ENCODE measurements at regions not wholly inside any gene's neighbourhood (a gene's known extent, or its start where the extent isn't known, plus 50 kb on each side); places are given as distances from the start of the nearest gene placed in this dataset.
A peak's percentile ranks its signal among the peaks of the same experiment; 100 is the strongest.

- H3K9me3 Mint-ChIP-seq = no peaks in the 10 kb centered on the region
- no peak for ATAC-seq
- no peaks in the 10 kb centered on the region for H3K36me3 Mint-ChIP-seq
- peaks cover 32% of the 10 kb centered on the region for H3K27me3 Mint-ChIP-seq
- no peak overlapping the region for H3K4me3 Mint-ChIP-seq
- H3K27ac Mint-ChIP-seq = no peak overlapping the region
- no peaks in the 10 kb centered on the region for H3K4me1 Mint-ChIP-seq
These were observed 147.9 kb downstream of the C11orf91 start for GRCh38 chr11:33552756-33553155.

- Mint-ChIP-seq H3K27me3 (peaks cover 23% of the 10 kb centered on the region), H3K4me3 (no peak overlapping the region), H3K9me3 (no peaks in the 10 kb centered on the region), H3K27ac (no peak overlapping the region), H3K4me1 (no peaks in the 10 kb centered on the region), H3K36me3 (no peaks in the 10 kb centered on the region)
- no peak for ATAC-seq
These were observed 149.6 kb downstream of the C11orf91 start for GRCh38 chr11:33551051-33551450.

- no peak for ATAC-seq
- H3K27me3 Mint-ChIP-seq = peaks cover 13% of the 10 kb centered on the region
- no peaks in the 10 kb centered on the region for H3K4me1 Mint-ChIP-seq
- no peaks in the 10 kb centered on the region for H3K9me3 Mint-ChIP-seq
- H3K36me3 Mint-ChIP-seq = no peaks in the 10 kb centered on the region
- no peak overlapping the region for H3K27ac Mint-ChIP-seq
- no peak overlapping the region for H3K4me3 Mint-ChIP-seq
These were observed 151.1 kb downstream of the C11orf91 start for GRCh38 chr11:33549483-33549882.

- Mint-ChIP-seq H3K36me3 (no peaks in the 10 kb centered on the region), H3K27ac (no peak overlapping the region), H3K4me3 (no peak overlapping the region), H3K4me1 (no peaks in the 10 kb centered on the region), H3K9me3 (no peaks in the 10 kb centered on the region), H3K27me3 (peaks cover 33% of the 10 kb centered on the region)
- no peak for ATAC-seq
These were observed 154.7 kb downstream of the C11orf91 start for GRCh38 chr11:33545931-33546330.

DNA sequence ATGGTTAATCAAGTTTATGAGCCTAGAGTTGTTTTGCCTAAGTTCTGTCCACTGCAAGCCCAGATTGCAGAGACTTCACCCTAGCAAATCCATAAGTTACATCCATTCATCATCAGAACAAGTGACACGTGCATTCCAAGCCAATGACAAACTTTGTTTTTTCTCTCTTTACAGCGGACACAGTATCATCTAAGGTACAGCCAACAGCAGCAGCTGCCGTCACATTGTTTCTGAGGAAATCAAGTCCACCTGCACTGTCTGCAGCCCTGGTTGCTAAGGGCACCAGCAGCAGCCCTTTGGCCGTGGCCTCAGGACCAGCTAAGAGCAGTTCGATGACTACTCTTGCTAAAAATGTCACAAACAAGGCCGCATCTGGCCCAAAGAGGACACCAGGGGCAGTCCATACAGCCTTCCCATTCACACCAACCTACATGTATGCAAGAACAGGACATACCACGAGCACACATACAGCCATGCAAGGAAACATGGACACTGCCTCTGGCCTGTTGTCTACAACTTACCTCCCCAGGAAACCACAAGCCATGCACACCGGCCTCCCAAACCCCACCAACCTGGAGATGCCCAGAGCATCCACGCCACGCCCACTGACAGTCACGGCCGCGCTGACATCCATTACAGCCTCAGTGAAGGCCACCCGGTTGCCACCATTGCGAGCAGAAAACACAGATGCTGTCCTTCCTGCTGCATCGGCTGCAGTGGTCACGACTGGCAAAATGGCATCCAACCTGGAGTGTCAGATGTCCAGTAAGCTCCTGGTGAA, 155.8 kb downstream of the C11orf91 start:
- Mint-ChIP-seq H3K4me3 (no peak overlapping the region), H3K27me3 (peaks cover 29% of the 10 kb centered on the region), H3K36me3 (no peaks in the 10 kb centered on the region), H3K4me1 (no peaks in the 10 kb centered on the region), H3K27ac (no peak overlapping the region), H3K9me3 (no peaks in the 10 kb centered on the region)
- ATAC-seq = no peak

GRCh38 chr11:33543823-33544222, 156.8 kb downstream of the C11orf91 start:
- Mint-ChIP-seq H3K4me3 (no peak overlapping the region), H3K27ac (no peak overlapping the region), H3K4me1 (no peaks in the 10 kb centered on the region), H3K36me3 (no peaks in the 10 kb centered on the region), H3K27me3 (peaks cover 31% of the 10 kb centered on the region), H3K9me3 (no peaks in the 10 kb centered on the region)
- ATAC-seq = no peak

- Mint-ChIP-seq H3K36me3 (no peaks in the 10 kb centered on the region), H3K4me3 (no peak overlapping the region), H3K9me3 (no peaks in the 10 kb centered on the region), H3K4me1 (no peaks in the 10 kb centered on the region), H3K27ac (no peak overlapping the region), H3K27me3 (peaks cover 31% of the 10 kb centered on the region)
- ATAC-seq = peak; percentile 48
These were observed 157.7 kb downstream of the C11orf91 start for GRCh38 chr11:33542921-33543320.

GRCh38 chr11:33540946-33541915, 159.4 kb downstream of the C11orf91 start:
- Mint-ChIP-seq H3K27ac (no peak overlapping the region), H3K36me3 (no peaks in the 10 kb centered on the region), H3K9me3 (no peaks in the 10 kb centered on the region), H3K27me3 (peaks cover 36% of the 10 kb centered on the region), H3K4me3 (no peak overlapping the region), H3K4me1 (no peaks in the 10 kb centered on the region)
- ATAC-seq = no peak

GRCh38 chr11:33540427-33540826, 160.2 kb downstream of the C11orf91 start:
- H3K9me3 Mint-ChIP-seq = no peaks in the 10 kb centered on the region
- ATAC-seq = no peak
- no peaks in the 10 kb centered on the region for H3K36me3 Mint-ChIP-seq
- H3K4me1 Mint-ChIP-seq = no peaks in the 10 kb centered on the region
- H3K27ac Mint-ChIP-seq = no peak overlapping the region
- H3K4me3 Mint-ChIP-seq = no peak overlapping the region
- H3K27me3 Mint-ChIP-seq = peaks cover 43% of the 10 kb centered on the region

DNA sequence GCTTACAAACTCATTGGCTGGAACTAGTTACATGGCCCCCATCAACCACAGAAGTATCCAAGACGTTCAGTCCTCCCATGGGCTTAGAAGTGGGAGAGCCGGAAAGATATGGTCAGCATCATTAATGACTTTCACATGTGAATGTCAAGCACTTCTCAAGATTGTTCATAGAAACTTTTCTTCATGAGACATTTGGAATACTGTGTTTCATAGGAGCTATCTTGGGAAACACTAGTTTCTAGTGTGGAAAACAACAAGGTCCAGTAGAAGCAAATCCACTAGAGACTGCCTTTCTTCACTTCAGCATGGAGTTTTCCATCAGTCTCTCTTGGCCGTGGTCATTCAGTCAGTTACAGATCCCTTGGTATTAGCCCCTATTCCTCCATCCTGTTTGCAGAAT, 160.9 kb downstream of the C11orf91 start:
- H3K4me1 Mint-ChIP-seq = no peaks in the 10 kb centered on the region
- H3K27me3 Mint-ChIP-seq = peaks cover 50% of the 10 kb centered on the region
- H3K4me3 Mint-ChIP-seq = no peak overlapping the region
- no peak overlapping the region for H3K27ac Mint-ChIP-seq
- peaks cover under 1% of the 10 kb centered on the region for H3K9me3 Mint-ChIP-seq
- no peaks in the 10 kb centered on the region for H3K36me3 Mint-ChIP-seq
- ATAC-seq = no peak

- Mint-ChIP-seq H3K9me3 (peaks cover 4% of the 10 kb centered on the region), H3K36me3 (no peaks in the 10 kb centered on the region), H3K27ac (no peak overlapping the region), H3K4me3 (no peak overlapping the region), H3K27me3 (peaks cover 56% of the 10 kb centered on the region), H3K4me1 (no peaks in the 10 kb centered on the region)
- no peak for ATAC-seq
These were observed 161.9 kb downstream of the C11orf91 start for GRCh38 chr11:33538726-33539125.

DNA sequence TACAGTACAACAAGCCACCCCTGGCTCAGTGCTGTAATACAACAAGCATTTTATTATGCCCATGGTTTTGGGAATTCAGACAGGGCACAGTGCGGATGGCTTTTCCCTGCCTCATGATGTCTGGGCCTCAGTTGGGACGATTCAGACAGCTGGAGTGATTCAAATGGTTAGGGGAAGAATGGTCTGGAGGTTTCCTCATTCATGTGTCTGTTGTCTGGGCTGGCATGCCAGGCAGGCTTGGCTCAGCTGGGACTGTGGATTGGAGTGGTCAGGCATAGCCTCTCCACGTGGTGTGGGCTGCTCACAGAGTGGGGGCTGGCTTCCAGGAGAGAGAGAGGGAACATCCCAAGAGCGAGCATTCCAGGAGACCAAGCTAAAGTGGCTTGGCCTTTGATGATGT, 164.4 kb downstream of the C11orf91 start:
- Mint-ChIP-seq H3K27ac (no peak overlapping the region), H3K4me3 (no peak overlapping the region), H3K36me3 (no peaks in the 10 kb centered on the region), H3K27me3 (peaks cover 35% of the 10 kb centered on the region), H3K9me3 (peaks cover 4% of the 10 kb centered on the region), H3K4me1 (no peaks in the 10 kb centered on the region)
- ATAC-seq = no peak

DNA sequence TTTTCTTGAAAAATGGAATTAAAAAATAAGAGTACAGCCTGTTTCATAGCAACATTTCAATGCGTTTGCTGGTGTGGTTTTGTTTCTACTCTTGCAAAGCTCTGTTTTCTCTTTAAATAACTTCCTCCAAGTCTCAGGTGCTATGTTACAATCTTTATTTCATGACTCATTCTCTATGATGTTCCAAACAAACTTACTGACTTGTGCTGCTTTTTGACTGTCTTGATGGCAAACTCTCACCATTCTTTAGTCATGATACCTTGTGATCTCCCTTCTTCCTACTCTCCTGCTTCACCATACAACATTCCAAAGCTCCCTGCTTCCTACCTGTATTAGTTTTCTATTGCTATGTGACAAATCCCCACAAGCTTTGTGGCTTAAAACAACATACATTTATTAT, 166.1 kb downstream of the C11orf91 start:
- Mint-ChIP-seq H3K9me3 (peaks cover 4% of the 10 kb centered on the region), H3K4me1 (no peaks in the 10 kb centered on the region), H3K27me3 (peaks cover 31% of the 10 kb centered on the region), H3K36me3 (no peaks in the 10 kb centered on the region), H3K4me3 (no peak overlapping the region), H3K27ac (no peak overlapping the region)
- ATAC-seq = no peak

- Mint-ChIP-seq H3K9me3 (peaks cover 4% of the 10 kb centered on the region), H3K4me3 (no peak overlapping the region), H3K36me3 (no peaks in the 10 kb centered on the region), H3K27me3 (peaks cover 25% of the 10 kb centered on the region), H3K27ac (no peak overlapping the region), H3K4me1 (no peaks in the 10 kb centered on the region)
- ATAC-seq = no peak
These were observed 167.1 kb downstream of the C11orf91 start for GRCh38 chr11:33533386-33534052.

GRCh38 chr11:33532720-33533385, 167.8 kb downstream of the C11orf91 start:
- no peaks in the 10 kb centered on the region for H3K36me3 Mint-ChIP-seq
- H3K4me1 Mint-ChIP-seq = no peaks in the 10 kb centered on the region
- H3K27ac Mint-ChIP-seq = no peak overlapping the region
- H3K4me3 Mint-ChIP-seq = no peak overlapping the region
- peaks cover 31% of the 10 kb centered on the region for H3K27me3 Mint-ChIP-seq
- peaks cover 6% of the 10 kb centered on the region for H3K9me3 Mint-ChIP-seq
- no peak for ATAC-seq

Data from stimulated activated memory B cell treated with anti-CD40 and anti-IgM and Interleukin-4, amounts not matched to agents 10 μg/mL and 1 μg/mL and 100 μg/mL, for 72 hours (primary cell).